Neuronal stem cell (in vitro differentiated cells): ENCODE measurements at regions not wholly inside any gene's neighbourhood (a gene's known extent, or its start where the extent isn't known, plus 50 kb on each side); places are given as distances from the start of the nearest gene placed in this dataset.

Experiments used
- DNase-seq: peaks from one replicate; pipeline ENCODE4 v3.0.0-alpha.2; 2013; ENCODE audit warnings: low spot score
- H2AFZ ChIP-seq: one replicate; pipeline ENCODE4 v1.6.1; 2013; ENCODE audit warnings: mild to moderate bottlenecking, low read length, inconsistent platforms
- H2AK5ac ChIP-seq: 2 replicates; pipeline ENCODE4 v1.6.1; 2013; ENCODE audit warnings: low read depth, mild to moderate bottlenecking, inconsistent platforms, low read length, moderate library complexity, mixed read lengths
- H2BK120ac ChIP-seq: 2 replicates; pipeline ENCODE4 v1.6.1; 2013; ENCODE audit warnings: low read depth, mild to moderate bottlenecking, inconsistent platforms, low read length, moderate library complexity, mixed read lengths
- H2BK12ac ChIP-seq: one replicate; pipeline ENCODE4 v1.6.1; 2013; ENCODE audit warnings: low read length, inconsistent platforms
- H2BK15ac ChIP-seq: 2 replicates; pipeline ENCODE4 v1.6.1; 2013; ENCODE audit warnings: mild to moderate bottlenecking, low read length, inconsistent platforms, mixed read lengths
- H2BK5ac ChIP-seq: one replicate; pipeline ENCODE4 v1.6.1; 2013; ENCODE audit warnings: inconsistent platforms, mild to moderate bottlenecking, low read length, moderate library complexity
- H3K14ac ChIP-seq: one replicate; pipeline ENCODE4 v1.6.1; 2013; ENCODE audit warnings: low read length, inconsistent platforms
- H3K18ac ChIP-seq: 2 replicates; pipeline ENCODE4 v1.6.1; 2013; ENCODE audit warnings: low read length, inconsistent platforms
- H3K23ac ChIP-seq: 2 replicates; pipeline ENCODE4 v1.6.1; 2013; ENCODE audit warnings: low read depth, mild to moderate bottlenecking, mixed read lengths, low read length, inconsistent platforms; ENCODE audit not compliant: poor library complexity
- H3K27ac ChIP-seq: replicated peaks from 3 replicates; pipeline ENCODE4 v1.5.1; 2013; ENCODE audit warnings: low read length, inconsistent platforms
- H3K27me3 ChIP-seq, 3 experiments: 2 replicates each; pipeline ENCODE4 v1.6.1; 2013; ENCODE audit warnings: low read length in 3 of 3, mild to moderate bottlenecking in 2 of 3, inconsistent platforms in 1 of 3, low read depth in 1 of 3, mixed read lengths in 1 of 3, moderate library complexity in 1 of 3; ENCODE audit not compliant: control insufficient read depth in 3 of 3, insufficient read depth in 3 of 3
- H3K36me3 ChIP-seq, 2 donors: replicated peaks in 1 of 2; 2 replicates each; pipeline ENCODE4 v1.6.1; 2013; ENCODE audit warnings: low read length in 2 of 2; ENCODE audit not compliant: control insufficient read depth in 2 of 2, insufficient read depth in 2 of 2
- H3K4ac ChIP-seq: 2 replicates; pipeline ENCODE4 v1.6.1; 2013; ENCODE audit warnings: inconsistent platforms, mild to moderate bottlenecking, low read length, moderate library complexity
- H3K4me1 ChIP-seq, 2 donors: 1 replicate in 1 of 2; 2 replicates in 1 of 2; pipeline ENCODE4 v1.6.1; 2013; ENCODE audit warnings: low read length in 2 of 2, low read depth in 1 of 2; ENCODE audit not compliant: control insufficient read depth in 2 of 2, insufficient read depth in 1 of 2
- H3K4me2 ChIP-seq: one replicate; pipeline ENCODE4 v1.6.1; 2013; ENCODE audit warnings: mild to moderate bottlenecking, low read length, inconsistent platforms; ENCODE audit not compliant: insufficient read depth, poor library complexity, severe bottlenecking
- H3K4me3 ChIP-seq, 2 donors: 2 replicates each; pipeline ENCODE4 v1.5.1; 2013; ENCODE audit warnings: low read length in 2 of 2, mild to moderate bottlenecking in 2 of 2, inconsistent platforms in 1 of 2, moderate library complexity in 1 of 2
- H3K79me1 ChIP-seq: one replicate; pipeline ENCODE4 v1.6.1; 2013; ENCODE audit warnings: low read depth, mild to moderate bottlenecking, inconsistent platforms, low read length, moderate library complexity
- H3K9ac ChIP-seq: one replicate; pipeline ENCODE4 v1.6.1; 2013; ENCODE audit warnings: mild to moderate bottlenecking, low read depth, low read length, inconsistent platforms; ENCODE audit not compliant: poor library complexity
- H3K9me3 ChIP-seq, 2 donors: replicated peaks in 1 of 2; 2 replicates each; pipeline versions ENCODE3 to v1.6.1; 2013; ENCODE audit warnings: low read length in 2 of 2, mild to moderate bottlenecking in 2 of 2, inconsistent platforms in 1 of 2, low read depth in 1 of 2, mixed read lengths in 1 of 2, moderate library complexity in 1 of 2; ENCODE audit not compliant: control insufficient read depth in 2 of 2, insufficient read depth in 1 of 2
- H4K8ac ChIP-seq: one replicate; pipeline ENCODE4 v1.6.1; 2013; ENCODE audit warnings: low read depth, mild to moderate bottlenecking, inconsistent platforms, low read length, moderate library complexity
- H4K91ac ChIP-seq: one replicate; pipeline ENCODE4 v1.6.1; 2013; ENCODE audit warnings: low read length, low read depth, mild to moderate bottlenecking, inconsistent platforms; ENCODE audit not compliant: poor library complexity
- WGBS, 2 donors: extraction: QIAGEN DNeasy Blood & Tissue Kit; methylation state at CpG; one replicate each; pipeline ENCODE4 v1.1.7; 2013; ENCODE audit warnings: missing lambda C conversion rate in 2 of 2, mixed read lengths in 1 of 2; ENCODE audit not compliant: insufficient read length in 2 of 2, insufficient replicate concordance in 1 of 2; ENCODE audit errors: extremely low coverage in 2 of 2; 5-methylcytosine and 5-hydroxymethylcytosine counted together

DNA sequence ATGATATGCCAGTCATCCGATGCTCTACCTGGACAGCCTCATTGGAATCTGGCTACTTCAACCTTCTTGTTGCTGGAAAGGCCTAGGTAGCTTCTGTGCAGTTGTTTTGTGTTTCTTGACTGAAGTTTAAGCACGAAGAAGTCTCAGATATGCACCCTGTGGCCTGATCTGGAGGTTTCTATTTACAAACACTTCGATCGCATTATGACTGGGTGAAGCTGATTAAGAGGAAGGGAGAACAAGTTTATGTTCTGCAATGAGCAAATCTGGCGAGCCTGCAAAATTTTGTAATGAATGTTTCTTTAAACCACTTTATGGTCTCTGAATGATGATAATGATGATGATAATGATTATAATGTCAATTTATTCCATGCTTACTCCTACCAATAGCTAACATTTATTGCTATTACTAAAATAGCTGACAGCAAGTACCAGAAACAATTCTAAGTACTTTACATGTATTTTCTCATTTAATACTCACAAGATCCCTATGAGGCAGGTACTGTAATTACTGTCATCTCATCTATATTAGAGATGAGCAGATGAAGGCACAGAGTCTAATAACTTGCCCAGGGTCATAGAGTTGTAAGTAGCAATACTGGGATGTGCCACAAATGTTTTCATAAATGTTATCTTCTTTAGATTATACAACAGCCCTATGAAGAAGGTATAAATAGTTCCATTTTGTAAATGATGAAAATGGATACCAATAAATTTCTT is 126.1 kb upstream of the UST start:
- Histone ChIP-seq H2BK120ac (no peak overlapping the region), H4K8ac (no peak overlapping the region), H3K27me3 (peaks cover 0 to 3% (median 0%) of the 10 kb centered on the region in 3 experiments), H3K4me1 (no peaks in the 10 kb centered on the region), H3K9me3 (no peaks in the 10 kb centered on the region), H2BK12ac (no peak overlapping the region), H2BK15ac (no peak overlapping the region), H2AFZ (no peak overlapping the region), H4K91ac (no peak overlapping the region), H3K4me2 (no peak overlapping the region), H3K36me3 (no peaks in the 10 kb centered on the region), H3K79me1 (no peaks in the 10 kb centered on the region), H3K14ac (no peak overlapping the region), H3K4me3 (no peak overlapping the region), H2AK5ac (no peak overlapping the region), H3K27ac (no peak overlapping the region), H3K4ac (no peak overlapping the region), H3K18ac (no peak overlapping the region), H3K9ac (no peak overlapping the region), H3K23ac (no peak overlapping the region), H2BK5ac (no peak overlapping the region)
- no CpG with 5 or more reads among the region's 5 CpGs for WGBS, 2 donors
- DNase-seq: no peak

DNA sequence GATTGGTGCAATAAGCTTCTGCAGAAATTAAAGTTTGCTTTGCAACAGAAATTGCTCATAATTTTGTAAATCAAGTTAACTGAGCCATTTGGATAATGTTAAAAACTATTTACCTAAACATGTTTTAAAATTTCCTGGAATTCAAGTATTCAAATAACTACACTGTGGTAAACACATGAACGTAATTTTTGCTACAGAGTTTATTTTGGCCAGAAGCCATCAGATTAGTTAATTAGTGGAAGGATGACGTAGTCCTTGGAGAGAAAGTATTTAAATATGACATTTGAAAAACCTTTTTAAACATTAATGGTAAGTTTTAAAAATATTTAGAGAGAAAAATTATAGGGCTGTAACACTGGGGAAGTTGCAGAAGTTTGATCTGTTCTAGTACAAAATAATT is 121.2 kb upstream of the UST start:
- no peaks in the 10 kb centered on the region for H3K27me3 ChIP-seq
- H3K4ac ChIP-seq: no peak overlapping the region
- H3K4me1 ChIP-seq: no peaks in the 10 kb centered on the region
- no peak overlapping the region for H2BK120ac ChIP-seq
- H2BK15ac ChIP-seq: no peak overlapping the region
- no peak overlapping the region for H2AFZ ChIP-seq
- no CpG with 5 or more reads among the region's 2 CpGs for WGBS, 2 donors
- H3K36me3 ChIP-seq: no peaks in the 10 kb centered on the region
- no peak overlapping the region for H2BK12ac ChIP-seq
- no peak overlapping the region for H2BK5ac ChIP-seq
- H3K9me3 ChIP-seq: no peaks in the 10 kb centered on the region
- DNase-seq: no peak
- no peak overlapping the region for H3K27ac ChIP-seq
- H4K8ac ChIP-seq: no peak overlapping the region
- H3K4me2 ChIP-seq: no peak overlapping the region
- H3K9ac ChIP-seq: no peak overlapping the region
- no peak overlapping the region for H3K4me3 ChIP-seq
- no peak overlapping the region for H4K91ac ChIP-seq
- H3K14ac ChIP-seq: no peak overlapping the region
- H3K79me1 ChIP-seq: no peaks in the 10 kb centered on the region
- no peak overlapping the region for H2AK5ac ChIP-seq
- H3K23ac ChIP-seq: no peak overlapping the region
- H3K18ac ChIP-seq: no peak overlapping the region

DNA sequence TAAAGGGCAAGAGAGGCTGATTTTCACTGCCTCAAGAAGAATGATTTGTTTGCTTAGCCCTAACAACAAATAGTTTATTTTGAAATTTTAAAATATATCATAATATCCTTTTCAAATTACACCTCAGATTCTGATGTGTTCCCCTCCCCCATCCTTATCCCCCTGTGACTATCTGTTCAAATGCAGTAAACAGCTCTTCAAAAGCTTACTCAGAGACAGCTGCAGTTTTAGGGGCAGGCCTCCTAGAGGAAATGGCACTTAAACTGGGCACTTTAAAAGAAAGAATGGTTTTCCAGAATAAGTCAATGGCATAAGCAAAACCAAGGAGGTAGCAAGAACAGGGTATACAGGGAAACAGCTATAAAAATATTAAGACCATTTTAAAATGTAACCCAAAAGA is 118.6 kb upstream of the UST start:
- Histone ChIP-seq H3K27ac (no peak overlapping the region), H4K8ac (no peak overlapping the region), H3K27me3 (no peaks in the 10 kb centered on the region), H3K18ac (no peak overlapping the region), H3K4ac (no peak overlapping the region), H2BK12ac (no peak overlapping the region), H3K14ac (no peak overlapping the region), H4K91ac (no peak overlapping the region), H2BK120ac (no peak overlapping the region), H3K79me1 (no peaks in the 10 kb centered on the region), H3K4me1 (no peaks in the 10 kb centered on the region), H3K9ac (no peak overlapping the region), H2AK5ac (no peak overlapping the region), H3K23ac (no peak overlapping the region), H3K36me3 (no peaks in the 10 kb centered on the region), H2BK5ac (no peak overlapping the region), H2BK15ac (no peak overlapping the region), H3K4me2 (no peak overlapping the region), H3K9me3 (no peaks in the 10 kb centered on the region), H3K4me3 (no peak overlapping the region), H2AFZ (no peak overlapping the region)
- no peak for DNase-seq

DNA sequence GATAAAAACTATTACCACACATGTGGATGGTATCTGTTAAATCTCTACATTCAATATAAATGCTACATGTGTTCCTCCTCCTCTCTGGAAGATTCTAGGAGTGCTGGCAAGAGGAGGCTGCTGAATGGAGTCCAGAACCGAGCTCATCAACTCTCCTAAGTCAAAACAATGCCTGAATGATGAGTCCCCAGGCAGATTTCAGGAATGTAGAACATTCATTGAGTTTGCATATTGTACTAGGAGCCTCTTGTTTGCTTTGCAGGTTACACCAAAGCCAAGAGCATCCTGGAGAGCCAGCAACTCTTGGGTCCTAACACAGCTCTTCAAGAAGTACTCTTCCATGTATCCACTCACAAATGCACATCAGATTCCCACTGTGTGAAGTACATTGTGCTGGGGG is 117.6 kb upstream of the UST start:
- no peak for DNase-seq
- H3K23ac ChIP-seq: no peak overlapping the region
- no peak overlapping the region for H4K91ac ChIP-seq
- no peak overlapping the region for H3K14ac ChIP-seq
- peaks cover 0 to 2% (median 0%) of the 10 kb centered on the region in 3 experiments for H3K27me3 ChIP-seq
- H4K8ac ChIP-seq: no peak overlapping the region
- no peak overlapping the region for H2BK15ac ChIP-seq
- no peak overlapping the region for H3K4me2 ChIP-seq
- H3K4me1 ChIP-seq: no peaks in the 10 kb centered on the region
- no peak overlapping the region for H3K4me3 ChIP-seq
- H3K18ac ChIP-seq: no peak overlapping the region
- H3K27ac ChIP-seq: no peak overlapping the region
- no peaks in the 10 kb centered on the region for H3K79me1 ChIP-seq
- H3K36me3 ChIP-seq: no peaks in the 10 kb centered on the region
- no peak overlapping the region for H2BK120ac ChIP-seq
- no peak overlapping the region for H2AK5ac ChIP-seq
- no peaks in the 10 kb centered on the region for H3K9me3 ChIP-seq
- H2BK12ac ChIP-seq: no peak overlapping the region
- H2BK5ac ChIP-seq: no peak overlapping the region
- WGBS, 2 donors: no CpG with 5 or more reads among the region's 1 CpG
- H3K4ac ChIP-seq: no peak overlapping the region
- H3K9ac ChIP-seq: no peak overlapping the region
- no peak overlapping the region for H2AFZ ChIP-seq
